H1 (cell line): ENCODE measurements at regions not wholly inside any gene's neighbourhood (a gene's known extent, or its start where the extent isn't known, plus 50 kb on each side); places are given as distances from the start of the nearest gene placed in this dataset.

Experiments used
- CTCF ChIA-PET: fragments of 300-600 bp; sonication (Branson Sonifier 250); formaldehyde crosslinking; loops from one replicate; lab custom pipeline; 2021; ENCODE audit not compliant: partially characterized antibody; lab: Charles Lee
- POLR2A ChIA-PET: fragments of 300-600 bp; sonication (Branson Sonifier 250); formaldehyde crosslinking; loops from one replicate; lab custom pipeline; 2021; ENCODE audit warnings: inconsistent platforms; ENCODE audit not compliant: partially characterized antibody; lab: Charles Lee
- DNase-seq, 2 experiments: peaks; one replicate each; pipeline versions ENCODE4 v3.0.0 to v3.0.0-alpha.2; 2010 to 2022; ENCODE audit warnings: low spot score in 2 of 2, low read depth in 1 of 2, mixed read lengths in 1 of 2
- FAIRE-seq: peaks from 2 replicates; lab custom pipeline; 2011; peaks lifted over from hg19 to GRCh38; lab: Jason Lieb, UNC
- H2AFZ ChIP-seq: 2 replicates; pipeline ENCODE4 v1.8.1; 2012; ENCODE audit warnings: low read length, inconsistent platforms
- H2AK5ac ChIP-seq: 2 replicates; pipeline ENCODE4 v1.6.1; 2013; ENCODE audit warnings: low read depth, low read length
- H2BK120ac ChIP-seq: replicated peaks from 2 replicates; pipeline ENCODE3; 2013; ENCODE audit warnings: low read depth, low read length, inconsistent platforms
- H2BK12ac ChIP-seq: 2 replicates; pipeline ENCODE4 v1.6.1; 2013; ENCODE audit warnings: low read depth, low read length
- H2BK15ac ChIP-seq: 2 replicates; pipeline ENCODE4 v1.6.1; 2013; ENCODE audit warnings: low read length
- H2BK20ac ChIP-seq: 2 replicates; pipeline ENCODE4 v1.6.1; 2013; ENCODE audit warnings: low read length
- H2BK5ac ChIP-seq: 2 replicates; pipeline ENCODE4 v1.6.1; 2013; ENCODE audit warnings: low read depth, low read length
- H3K14ac ChIP-seq: 2 replicates; pipeline ENCODE4 v1.6.1; 2013; ENCODE audit warnings: inconsistent platforms; ENCODE audit not compliant: insufficient read length
- H3K18ac ChIP-seq: 2 replicates; pipeline ENCODE4 v1.6.1; 2013; ENCODE audit warnings: low read length; ENCODE audit errors: extremely low read depth
- H3K23ac ChIP-seq: 2 replicates; pipeline ENCODE4 v1.6.1; 2013; ENCODE audit warnings: inconsistent platforms; ENCODE audit not compliant: insufficient read length
- H3K23me2 ChIP-seq: 2 replicates; pipeline ENCODE4 v1.6.1; 2013; ENCODE audit warnings: low read depth, low read length
- H3K27ac ChIP-seq: 2 replicates; pipeline ENCODE4 v1.6.1; 2011; ENCODE audit warnings: low read depth, low read length, inconsistent platforms
- H3K27me3 ChIP-seq, 4 experiments: replicated peaks in 1 of 4; 1 replicate in 1 of 4; 2 replicates in 3 of 4; pipeline versions ENCODE4 v1.6.1 to v1.8.1; 2011 to 2013; ENCODE audit warnings: low read length in 3 of 4, mild to moderate bottlenecking in 3 of 4, inconsistent platforms in 2 of 4, mixed read lengths in 2 of 4, moderate library complexity in 1 of 4; ENCODE audit not compliant: control insufficient read depth in 3 of 4, insufficient read depth in 3 of 4; ENCODE audit errors: extremely low read depth in 1 of 4
- H3K36me3 ChIP-seq, 4 experiments: 2 replicates each; pipeline versions ENCODE4 v1.6.1 to v1.8.1; 2011 to 2013; ENCODE audit warnings: mild to moderate bottlenecking in 4 of 4, low read length in 3 of 4, moderate library complexity in 2 of 4, control low read depth in 1 of 4, inconsistent platforms in 1 of 4; ENCODE audit not compliant: insufficient read depth in 4 of 4, control insufficient read depth in 2 of 4
- H3K4ac ChIP-seq: replicated peaks from 2 replicates; pipeline ENCODE3; 2013; ENCODE audit warnings: low read length, low read depth, mixed read lengths, inconsistent platforms; ENCODE audit not compliant: insufficient read length
- H3K4me1 ChIP-seq, 4 experiments: replicated peaks in 1 of 4; 1 replicate in 1 of 4; 2 replicates in 3 of 4; pipeline versions ENCODE4 v1.6.1 to v1.8.1; 2011 to 2013; ENCODE audit warnings: low read length in 3 of 4, inconsistent platforms in 2 of 4, mixed read lengths in 1 of 4; ENCODE audit not compliant: insufficient read depth in 4 of 4, control insufficient read depth in 3 of 4
- H3K4me2 ChIP-seq, 2 experiments: 2 replicates each; pipeline versions ENCODE4 v1.6.1 to v1.8.1; 2011 to 2013; ENCODE audit warnings: low read depth in 2 of 2, low read length in 2 of 2, control low read depth in 1 of 2, inconsistent platforms in 1 of 2, mild to moderate bottlenecking in 1 of 2; ENCODE audit not compliant: insufficient read depth in 1 of 2
- H3K4me3 ChIP-seq, 4 experiments: fragments of 200-600, 300-600 bp in 1 of 4; sonication (generic), shearing (Covaris generic), sonication (Bioruptor Twin) in 1 of 4; 2 replicates each; pipeline versions ENCODE4 v1.5.1 to v1.8.1; 2011 to 2016; ENCODE audit warnings: low read length in 4 of 4, low read depth in 3 of 4, control low read depth in 2 of 4, inconsistent platforms in 2 of 4, mild to moderate bottlenecking in 2 of 4, mixed read lengths in 1 of 4, moderate library complexity in 1 of 4; ENCODE audit not compliant: insufficient read depth in 2 of 4; ENCODE audit errors: extremely low read depth in 1 of 4
- H3K56ac ChIP-seq: replicated peaks from 2 replicates; pipeline ENCODE3; 2013; ENCODE audit warnings: low read depth, mild to moderate bottlenecking, mixed read lengths, low read length, inconsistent platforms; ENCODE audit not compliant: insufficient read length
- H3K79me1 ChIP-seq: 2 replicates; pipeline ENCODE4 v1.6.1; 2013; ENCODE audit warnings: low read depth, low read length, control low read depth
- H3K79me2 ChIP-seq, 2 experiments: 2 replicates each; pipeline versions ENCODE4 v1.6.1 to v1.8.1; 2012 to 2013; ENCODE audit warnings: low read length in 2 of 2, mild to moderate bottlenecking in 2 of 2, inconsistent platforms in 1 of 2; ENCODE audit not compliant: insufficient read depth in 2 of 2, control insufficient read depth in 1 of 2
- H3K9ac ChIP-seq, 4 experiments: replicated peaks in 1 of 4; 1 replicate in 1 of 4; 2 replicates in 3 of 4; pipeline versions ENCODE4 v1.6.1 to v1.8.1; 2011 to 2013; ENCODE audit warnings: low read depth in 3 of 4, low read length in 3 of 4, control low read depth in 2 of 4, mild to moderate bottlenecking in 2 of 4, moderate library complexity in 2 of 4, inconsistent platforms in 1 of 4; ENCODE audit errors: extremely low read depth in 1 of 4
- H3K9me3 ChIP-seq, 2 experiments: 2 replicates each; pipeline versions ENCODE4 v1.6.1 to v1.8.1; 2012 to 2013; ENCODE audit warnings: mild to moderate bottlenecking in 2 of 2, moderate library complexity in 2 of 2, control low read depth in 1 of 2, inconsistent platforms in 1 of 2, low read depth in 1 of 2, low read length in 1 of 2, mixed read lengths in 1 of 2; ENCODE audit not compliant: insufficient read depth in 2 of 2
- H4K20me1 ChIP-seq, 2 experiments: replicated peaks in 1 of 2; 2 replicates each; pipeline versions ENCODE3 to v1.8.1; 2011 to 2013; ENCODE audit warnings: inconsistent platforms in 2 of 2, low read length in 2 of 2, mild to moderate bottlenecking in 1 of 2; ENCODE audit not compliant: insufficient read depth in 2 of 2, control insufficient read depth in 1 of 2
- H4K5ac ChIP-seq: 2 replicates; pipeline ENCODE4 v1.6.1; 2013; ENCODE audit warnings: low read length, low read depth, mixed read lengths, inconsistent platforms; ENCODE audit not compliant: insufficient read length
- H4K8ac ChIP-seq: 2 replicates; pipeline ENCODE4 v1.8.0; 2013; ENCODE audit warnings: mild to moderate bottlenecking, moderate library complexity, low read length, inconsistent platforms; ENCODE audit not compliant: insufficient read depth; ENCODE audit errors: extremely low read depth
- H4K91ac ChIP-seq: replicated peaks from 2 replicates; pipeline ENCODE3; 2013; ENCODE audit warnings: low read length, mixed read lengths, inconsistent platforms; ENCODE audit not compliant: insufficient read length
- KDM1A ChIP-seq: fragments of 200-600, 300-600 bp; sonication (generic); IDR thresholded peaks from 2 replicates; pipeline ENCODE4 v1.7.1; 2016; ENCODE audit warnings: mild to moderate bottlenecking, low read length, borderline replicate concordance
- KDM5A ChIP-seq: fragments of 200-600 bp; IDR thresholded peaks from 2 replicates; pipeline ENCODE4 v1.7.1; 2012; ENCODE audit warnings: mild to moderate bottlenecking, low read length, inconsistent platforms, mixed read lengths
- SAP30 ChIP-seq: fragments of 300-600 bp; sonication (generic); IDR thresholded peaks from 2 replicates; pipeline ENCODE4 v1.7.1; 2012; ENCODE audit warnings: low read length, moderate library complexity, mild to moderate bottlenecking, inconsistent platforms; ENCODE audit not compliant: insufficient read depth, insufficient replicate concordance
- WGBS, 2 experiments: shearing (Covaris generic) in 1 of 2; methylation state at CpG; one replicate each; pipeline versions ENCODE4 v1.1.6 to v1.1.7; 2013 to 2015; ENCODE audit warnings: low lambda C conversion rate in 2 of 2, mixed read lengths in 2 of 2, inconsistent platforms in 1 of 2, low coverage in 1 of 2, missing lambda C conversion rate in 1 of 2; ENCODE audit not compliant: insufficient replicate concordance in 2 of 2, insufficient coverage in 1 of 2, insufficient read length in 1 of 2; ENCODE audit errors: extremely low coverage in 1 of 2, missing lambda C conversion rate in 1 of 2; 5-methylcytosine and 5-hydroxymethylcytosine counted together
- TF ChIP-seq, protein P1 (sequence below): IDR thresholded peaks from 2 replicates; pipeline ENCODE4 v1.6.1; 2011; ENCODE audit warnings: low read length, improper control_type of control experiment

DNA sequence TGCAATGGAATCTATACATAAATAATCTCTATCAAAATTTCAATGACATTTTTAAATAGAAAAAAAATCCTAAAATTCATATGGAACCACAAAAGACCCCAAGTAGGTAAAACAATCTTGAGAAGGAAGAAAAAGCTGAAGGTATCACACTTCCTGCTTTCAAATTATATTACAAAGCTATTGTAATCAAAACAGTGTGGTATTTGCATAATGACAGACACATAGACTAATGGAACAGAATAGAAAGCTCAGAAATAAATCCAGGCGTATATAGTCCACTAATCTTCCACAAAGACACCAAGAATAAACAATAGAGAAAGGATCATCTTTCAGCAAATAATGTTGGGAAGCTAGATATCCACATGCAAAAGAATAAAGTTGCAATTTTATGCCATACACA, 699.8 kb upstream of the ID2 start:
- H3K79me1 ChIP-seq: no peaks in the 10 kb centered on the region
- H4K5ac ChIP-seq: no peak overlapping the region
- H4K20me1 ChIP-seq: no peaks in the 10 kb centered on the region
- no peak overlapping the region for H2BK5ac ChIP-seq
- H3K4me2 ChIP-seq: no peak overlapping the region
- H3K36me3 ChIP-seq: no peaks in the 10 kb centered on the region
- no peak overlapping the region for H3K4ac ChIP-seq
- WGBS, 2 experiments: 96% methylated on average over 1 of the region's 1 CpG; no CpG with 5 or more reads in 1 of the 2 experiments
- TF ChIP-seq KDM1A (peak; percentile 53; the same call in 1 of the 2 replicates), KDM5A (no peak), SAP30 (no peak)
- TF ChIP-seq, protein P1, sequence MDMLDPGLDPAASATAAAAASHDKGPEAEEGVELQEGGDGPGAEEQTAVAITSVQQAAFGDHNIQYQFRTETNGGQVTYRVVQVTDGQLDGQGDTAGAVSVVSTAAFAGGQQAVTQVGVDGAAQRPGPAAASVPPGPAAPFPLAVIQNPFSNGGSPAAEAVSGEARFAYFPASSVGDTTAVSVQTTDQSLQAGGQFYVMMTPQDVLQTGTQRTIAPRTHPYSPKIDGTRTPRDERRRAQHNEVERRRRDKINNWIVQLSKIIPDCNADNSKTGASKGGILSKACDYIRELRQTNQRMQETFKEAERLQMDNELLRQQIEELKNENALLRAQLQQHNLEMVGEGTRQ: no peak
- H3K14ac ChIP-seq: no peak overlapping the region
- no peak overlapping the region for H4K91ac ChIP-seq
- H2BK12ac ChIP-seq: no peak overlapping the region
- no peak overlapping the region for H2AK5ac ChIP-seq
- no peak for FAIRE-seq
- POLR2A ChIA-PET: no interaction called here
- no peak overlapping the region for H3K23ac ChIP-seq
- no peak overlapping the region for H3K18ac ChIP-seq
- H3K27ac ChIP-seq: no peak overlapping the region
- H3K4me1 ChIP-seq: no peaks in the 10 kb centered on the region
- no peaks in the 10 kb centered on the region for H3K27me3 ChIP-seq
- H3K23me2 ChIP-seq: no peaks in the 10 kb centered on the region
- H4K8ac ChIP-seq: no peak overlapping the region
- H3K9ac ChIP-seq: no peak overlapping the region
- H3K56ac ChIP-seq: no peak overlapping the region
- CTCF ChIA-PET: interaction anchor here (0.8 kb wide), 1 partner anchor 9 kb away, joined by 3 read pairs; no protein-coding TSS in a partner anchor
- H2BK120ac ChIP-seq: no peak overlapping the region
- no peaks in the 10 kb centered on the region for H3K9me3 ChIP-seq
- no peak overlapping the region for H2BK20ac ChIP-seq
- no peak overlapping the region for H2BK15ac ChIP-seq
- H3K4me3 ChIP-seq: no peak overlapping the region
- H2AFZ ChIP-seq: no peak overlapping the region
- no peak for DNase-seq
- H3K79me2 ChIP-seq: no peaks in the 10 kb centered on the region
